ENCODE measurements at regions not wholly inside any gene's neighbourhood (a gene's known extent, or its start where the extent isn't known, plus 50 kb on each side); places are given as distances from the start of the nearest gene placed in this dataset.

- TF ChIP-seq SUZ12 (IDR thresholded peaks at IDR 0.05) = no peak
- TF ChIP-seq CTBP1 (IDR thresholded peaks at IDR 0.05; ENCODE audit: borderline replicate concordance) = no peak
- TF ChIP-seq SP1 (IDR thresholded peaks at IDR 0.05) = no peak
- TF ChIP-seq FOXK2 (IDR thresholded peaks at IDR 0.05) = no peak
- no peak for TF ChIP-seq FOXM1 (IDR thresholded peaks at IDR 0.05; ENCODE audit: borderline replicate concordance)
- TF ChIP-seq TARDBP (IDR thresholded peaks at IDR 0.05) = no peak
- TF ChIP-seq BHLHE40 (IDR thresholded peaks at IDR 0.05; ENCODE audit: borderline replicate concordance) = no peak
Measured at GRCh38 chr18:75800331-75800648, 372.8 kb upstream of the SMIM21 start.
